Inflammatory macrophage (primary cell): ENCODE measurements at regions not wholly inside any gene's neighbourhood (a gene's known extent, or its start where the extent isn't known, plus 50 kb on each side); places are given as distances from the start of the nearest gene placed in this dataset.

Experiments used
- DNase-seq, 2 donors: peaks; one replicate each; pipeline ENCODE4 v3.0.0-alpha.2; 2020 to 2022

DNA sequence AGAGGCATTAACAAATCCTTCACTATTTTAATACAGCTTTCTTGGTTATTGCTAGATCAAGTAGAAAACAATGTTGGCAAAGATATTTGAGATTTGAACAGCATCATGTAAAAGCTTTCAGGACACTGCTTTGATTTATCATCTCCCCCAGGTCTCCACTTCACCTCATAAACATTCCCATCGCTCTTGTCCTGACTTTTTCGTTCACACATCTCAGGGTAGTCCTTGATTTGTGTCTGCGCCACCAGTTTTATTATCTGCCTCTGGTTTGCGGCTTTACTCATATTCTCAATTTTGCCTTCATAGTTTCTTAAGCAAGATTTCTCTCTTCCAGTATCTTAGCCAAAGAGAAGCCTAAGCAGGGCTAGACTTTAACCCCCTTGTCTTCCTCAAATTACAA is 63.5 kb upstream of the ROR1 start:
- no peak for DNase-seq

DNA sequence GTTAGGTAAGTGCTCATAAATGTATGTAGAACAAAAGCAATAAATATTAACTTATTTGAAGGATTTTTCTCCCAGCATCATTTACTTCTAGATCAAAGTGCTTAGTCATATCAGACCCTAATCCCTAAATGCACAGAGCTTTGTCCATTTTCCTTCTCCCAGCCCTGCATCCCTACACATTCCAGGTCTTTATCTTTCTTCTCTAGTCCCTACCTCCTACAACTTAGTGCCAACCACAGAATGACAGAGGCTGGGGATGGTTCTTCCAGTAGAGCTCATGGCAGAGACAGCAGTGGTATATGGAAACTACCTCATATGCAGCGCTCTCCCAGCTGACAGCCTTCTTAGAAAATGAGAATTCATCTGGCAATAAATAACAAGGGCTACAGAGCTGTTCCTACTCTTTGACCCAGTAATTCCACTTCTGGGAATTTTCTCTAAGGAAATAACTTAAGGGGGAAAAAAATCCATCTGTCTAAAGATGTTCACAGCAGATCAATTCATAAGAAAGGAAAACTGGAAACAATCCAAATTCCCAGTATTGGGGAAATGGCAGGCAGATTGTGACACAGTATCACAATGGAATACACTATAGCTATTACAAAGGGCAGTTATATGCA is 62.9 kb upstream of the ROR1 start:
- DNase-seq = no peak

DNA sequence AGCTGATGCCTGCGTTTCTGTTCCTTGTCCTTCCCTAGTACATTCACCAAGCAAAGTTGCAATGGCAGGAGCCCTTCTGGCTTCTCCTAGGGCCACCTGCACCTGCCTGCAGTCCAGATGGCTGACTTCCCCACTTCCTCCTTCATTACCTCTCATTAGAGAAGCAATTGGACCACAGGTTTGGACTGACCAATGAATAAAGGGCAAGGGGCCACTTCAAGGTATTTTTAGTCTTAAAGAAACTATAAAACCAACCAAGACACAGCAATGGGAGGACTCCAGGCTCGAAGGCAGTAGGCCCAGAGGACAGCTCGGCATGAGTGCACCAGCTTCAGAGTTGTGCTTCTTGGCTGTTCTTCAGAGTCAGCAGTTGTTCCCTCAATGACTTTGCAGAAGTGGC is 60.8 kb upstream of the ROR1 start:
- no peak for DNase-seq

DNA sequence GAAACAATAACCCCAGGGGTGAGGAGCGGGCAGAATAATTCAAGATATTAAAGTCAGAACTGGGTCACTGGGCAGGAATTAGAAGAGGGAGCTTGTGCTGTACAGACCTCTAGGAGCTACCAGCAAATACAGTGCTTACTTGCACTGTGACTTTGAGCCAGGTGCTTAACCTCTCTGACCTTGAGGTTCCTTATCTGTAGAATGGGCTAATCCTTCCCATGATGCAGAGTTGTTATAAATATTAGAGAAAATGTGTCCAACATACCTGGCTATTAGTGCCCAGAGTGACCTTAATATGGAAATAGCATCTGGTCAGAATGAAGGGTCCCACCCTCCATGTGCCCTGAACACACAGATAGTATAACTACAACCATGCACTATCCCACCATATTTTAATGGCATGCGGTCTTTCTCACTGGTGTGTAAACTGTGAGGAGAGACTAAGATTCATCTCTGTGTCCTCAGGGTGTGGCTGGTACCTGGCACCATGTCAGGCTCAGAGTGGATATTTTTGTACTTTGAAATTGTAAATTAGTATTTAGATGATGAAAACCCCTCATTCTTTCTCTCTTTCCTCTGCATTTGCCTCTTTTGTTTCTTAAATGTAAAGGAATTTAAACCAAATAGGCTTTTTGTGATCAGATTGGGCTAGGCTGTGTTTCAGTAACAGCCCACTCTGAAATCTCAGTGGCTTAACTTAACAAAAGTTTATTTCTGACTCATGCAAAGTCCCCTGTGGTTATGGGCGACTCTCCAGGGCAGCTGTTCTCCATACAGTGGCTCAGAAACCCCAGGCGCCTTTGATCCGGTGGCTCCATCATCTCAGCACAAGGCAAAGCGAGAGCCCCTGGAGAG is 60.0 kb upstream of the ROR1 start:
- DNase-seq = no peak

DNA sequence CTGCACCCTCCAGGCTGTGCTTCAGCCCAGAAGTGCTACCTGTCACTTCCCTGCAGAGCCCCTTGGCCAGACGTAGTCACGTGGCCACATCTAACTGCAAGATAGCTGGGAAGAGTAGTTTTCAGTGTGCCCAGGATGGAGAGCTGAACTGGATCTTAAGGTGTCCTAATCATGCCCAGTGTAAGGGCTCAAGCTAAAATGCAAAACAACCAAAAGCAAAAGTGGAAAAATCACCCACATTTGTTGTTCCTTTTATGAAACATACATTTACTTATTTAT is 59.4 kb upstream of the ROR1 start:
- DNase-seq = no peak

DNA sequence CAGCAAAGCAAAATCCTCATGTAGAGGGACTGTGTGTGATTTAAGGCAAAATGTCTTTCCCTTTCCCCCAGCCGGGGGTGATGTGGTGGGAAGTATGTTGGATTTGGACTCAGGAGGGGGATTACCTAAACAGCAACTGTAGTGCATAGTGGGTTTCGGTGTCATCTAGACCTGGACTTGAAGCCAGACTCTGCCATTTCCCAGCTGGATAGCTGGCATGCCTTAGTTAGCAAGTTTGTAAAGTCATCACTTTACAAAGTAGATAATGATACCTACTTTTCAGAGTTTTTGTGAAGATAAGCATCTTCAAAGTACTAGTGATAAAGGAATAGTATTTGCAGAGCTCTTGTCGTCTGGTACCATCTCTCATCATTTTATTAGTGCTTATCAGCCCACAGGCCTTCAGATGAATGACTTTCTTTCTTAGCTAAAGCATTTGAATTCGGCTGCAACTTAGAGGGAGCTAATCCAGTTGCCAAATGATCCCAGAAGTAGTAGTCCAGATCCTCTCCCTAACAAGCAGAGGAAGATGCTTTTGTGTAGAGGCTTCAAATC is 56.2 kb upstream of the ROR1 start:
- DNase-seq = no peak

DNA sequence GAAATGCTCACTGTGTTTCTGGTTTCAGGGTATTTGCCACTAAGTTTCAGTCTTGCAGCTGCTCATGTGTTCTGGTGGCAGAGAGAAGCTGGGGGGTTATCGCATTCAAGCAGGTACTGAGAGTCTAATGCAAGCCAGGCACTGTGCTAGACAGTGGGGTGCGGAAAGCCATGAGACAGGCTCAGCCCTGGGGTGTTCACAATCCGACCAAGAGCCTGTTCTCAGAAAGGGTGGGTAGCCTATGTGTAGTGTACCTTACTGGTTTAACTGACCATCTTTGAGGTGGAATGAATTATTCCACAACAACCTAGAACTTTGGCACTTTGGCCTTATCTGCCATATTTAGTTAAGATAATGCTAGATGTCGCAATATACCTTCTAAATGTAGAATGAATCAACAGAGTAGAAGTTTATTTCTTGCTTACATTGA is 55.3 kb upstream of the ROR1 start:
- no peak for DNase-seq

DNA sequence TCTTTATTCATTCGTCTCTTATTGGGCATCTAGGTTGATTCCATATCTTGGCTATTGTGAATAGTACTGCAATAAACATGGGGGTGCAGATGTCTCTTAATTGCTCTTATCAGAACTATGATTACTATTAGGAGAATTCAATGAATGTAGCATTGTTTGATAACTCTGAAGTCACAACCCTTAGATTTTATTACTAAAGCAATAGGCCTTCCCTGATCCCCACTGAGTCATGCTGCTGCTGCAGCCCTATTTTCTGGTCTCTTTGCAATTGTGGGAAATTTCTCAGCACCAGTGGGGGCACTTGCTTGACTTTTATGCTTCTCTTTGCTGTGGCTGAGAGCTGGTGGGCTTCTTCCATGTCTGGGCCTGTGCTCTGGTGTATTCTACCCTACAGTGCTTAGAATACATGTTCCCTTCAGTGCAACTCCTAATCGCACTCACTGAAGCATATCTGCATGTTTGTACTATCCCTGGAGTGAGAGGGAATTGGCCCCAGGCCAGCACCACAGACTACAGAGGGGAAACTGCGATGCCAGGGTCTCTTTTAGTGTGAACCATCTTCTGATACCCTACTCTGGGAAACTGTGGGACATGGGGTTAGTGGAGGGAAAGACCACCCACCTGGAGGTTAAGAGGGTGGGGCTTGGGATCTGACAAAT is 52.2 kb upstream of the ROR1 start:
- DNase-seq = no peak

DNA sequence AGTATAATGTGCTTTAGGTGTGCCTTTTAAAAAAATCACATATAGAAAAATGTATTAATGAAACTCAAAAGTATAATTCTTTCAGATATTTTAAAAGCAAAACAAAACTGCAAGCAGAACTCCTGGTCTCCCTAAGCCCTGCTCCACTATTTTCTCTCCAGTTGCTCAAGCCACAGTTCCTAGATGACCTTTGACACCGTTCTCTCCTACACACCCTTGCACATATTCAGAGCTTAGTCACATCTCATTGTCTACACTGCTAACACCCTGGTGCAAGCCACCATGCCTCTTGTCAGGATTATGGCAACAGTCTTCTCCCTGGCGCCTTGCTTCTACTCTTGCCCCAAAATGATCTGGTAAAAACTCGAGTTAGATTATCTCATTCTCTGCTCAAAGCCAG is 50.2 kb upstream of the ROR1 start:
- peak in 1 of 2 donors; percentile 39 for DNase-seq
